CD4-positive, alpha-beta T cell (primary cell): ENCODE measurements at regions not wholly inside any gene's neighbourhood (a gene's known extent, or its start where the extent isn't known, plus 50 kb on each side); places are given as distances from the start of the nearest gene placed in this dataset.

Experiments used
- ATAC-seq: fragments of 200-7000 bp; cut with Tn5 transposase; one replicate; pipeline ENCODE4 v1.10.0; 2022; ENCODE audit warnings: mild to moderate bottlenecking; ENCODE audit not compliant: poor library complexity
- CTCF ChIA-PET: fragments of 350-600 bp; sonication (Branson Sonifier 250); formaldehyde crosslinking; loops from one replicate; lab custom pipeline; 2021; ENCODE audit warnings: antibody characterized with exemption, inconsistent platforms; lab: Charles Lee
- POLR2A ChIA-PET: fragments of 350-600 bp; sonication (Branson Sonifier 250); formaldehyde crosslinking; loops from one replicate; lab custom pipeline; 2021; ENCODE audit warnings: antibody characterized with exemption, inconsistent platforms; lab: Charles Lee
- DNase-seq, 14 experiments: peaks; one replicate each; pipeline ENCODE4 v3.0.0-alpha.2; 2013 to 2020; ENCODE audit warnings: mixed read lengths in 2 of 14
- H3K27ac ChIP-seq, 2 donors: one replicate each; pipeline versions ENCODE4 v1.5.1 to v1.7.0; 2013; ENCODE audit warnings: low read length in 2 of 2, low read depth in 1 of 2, mild to moderate bottlenecking in 1 of 2
- H3K27me3 ChIP-seq, 2 experiments: 1 replicate in 1 of 2; 2 replicates in 1 of 2; pipeline versions ENCODE4 v1.6.1 to v1.7.0; 2013; ENCODE audit warnings: low read length in 2 of 2, control low read depth in 1 of 2, mild to moderate bottlenecking in 1 of 2, moderate library complexity in 1 of 2; ENCODE audit not compliant: insufficient read depth in 2 of 2, control insufficient read depth in 1 of 2
- H3K36me3 ChIP-seq: one replicate; pipeline ENCODE4 v1.6.1; 2013; ENCODE audit warnings: low read length, control low read depth; ENCODE audit not compliant: insufficient read depth
- H3K4me1 ChIP-seq: one replicate; pipeline ENCODE4 v1.6.1; 2013; ENCODE audit warnings: low read length, control low read depth; ENCODE audit not compliant: insufficient read depth
- H3K4me3 ChIP-seq: one replicate; pipeline ENCODE4 v1.5.1; 2013; ENCODE audit warnings: mild to moderate bottlenecking, low read length, moderate library complexity
- H3K9me3 ChIP-seq, 2 experiments: 1 replicate in 1 of 2; 2 replicates in 1 of 2; pipeline versions ENCODE4 v1.6.1 to v1.7.0; 2013; ENCODE audit warnings: low read length in 2 of 2, mild to moderate bottlenecking in 2 of 2, control low read depth in 1 of 2, moderate library complexity in 1 of 2; ENCODE audit not compliant: control insufficient read depth in 1 of 2, insufficient read depth in 1 of 2
- H3K27ac Mint-ChIP-seq: one replicate; pipeline ENCODE4 v1.8.0; 2020; ENCODE audit warnings: mixed read lengths
- H3K27me3 Mint-ChIP-seq: one replicate; pipeline ENCODE4 v1.8.0; 2021; ENCODE audit warnings: mixed read lengths
- H3K36me3 Mint-ChIP-seq: one replicate; pipeline ENCODE4 v1.8.0; 2021; ENCODE audit warnings: low read depth, mixed read lengths
- H3K4me1 Mint-ChIP-seq: one replicate; pipeline ENCODE4 v1.8.0; 2021; ENCODE audit warnings: low read depth, mixed read lengths
- H3K4me3 Mint-ChIP-seq: one replicate; pipeline ENCODE4 v1.8.0; 2020; ENCODE audit warnings: mild to moderate bottlenecking, mixed read lengths
- H3K9me3 Mint-ChIP-seq: one replicate; pipeline ENCODE4 v1.8.0; 2020; ENCODE audit warnings: mixed read lengths
- intact Hi-C, 2 experiments: fragments of 100-400 bp; cut with DNase I in 1 of 2; cut with micrococcal nuclease in 1 of 2; formaldehyde crosslinking; loops; one replicate each; pipeline versions ENCODE4 v1.15.1 to v1.9.0; 2023 to 2025; cut with DNase I, micrococcal nuclease
- TF ChIP-seq, protein P1 (sequence below): fragments of 200-600 bp; IDR thresholded peaks from one replicate; pipeline ENCODE4 v1.8.0; 2022; ENCODE audit warnings: antibody characterized with exemption, mild to moderate bottlenecking

DNA sequence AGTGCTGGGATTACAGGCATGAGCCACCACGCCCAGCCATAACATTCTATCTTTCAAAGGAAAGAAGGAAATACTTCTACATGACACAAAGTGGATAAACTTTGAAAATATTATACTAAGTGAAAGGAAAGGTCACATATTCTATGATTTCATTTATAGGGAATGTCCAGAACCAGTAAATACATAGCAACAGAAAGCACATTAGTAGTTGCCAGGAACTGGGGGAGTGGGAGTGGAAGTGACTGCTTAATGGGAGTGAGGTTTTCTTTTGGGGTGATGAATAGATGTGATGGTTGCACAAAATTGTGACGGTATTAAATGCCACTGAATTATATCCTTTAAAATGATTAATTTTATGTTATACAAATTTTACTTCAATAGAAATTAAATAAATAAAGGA is 95.7 kb upstream of the IL15 start:
- DNase-seq (no peak), ATAC-seq (no peak)
- ChIA-PET CTCF (no interaction called here), POLR2A (no interaction called here)
- Mint-ChIP-seq H3K4me3 (no peak overlapping the region), H3K27ac (no peak overlapping the region), H3K4me1 (no peaks in the 10 kb centered on the region), H3K9me3 (peaks cover 5% of the 10 kb centered on the region), H3K27me3 (no peaks in the 10 kb centered on the region), H3K36me3 (no peaks in the 10 kb centered on the region)
- TF ChIP-seq, protein P1, sequence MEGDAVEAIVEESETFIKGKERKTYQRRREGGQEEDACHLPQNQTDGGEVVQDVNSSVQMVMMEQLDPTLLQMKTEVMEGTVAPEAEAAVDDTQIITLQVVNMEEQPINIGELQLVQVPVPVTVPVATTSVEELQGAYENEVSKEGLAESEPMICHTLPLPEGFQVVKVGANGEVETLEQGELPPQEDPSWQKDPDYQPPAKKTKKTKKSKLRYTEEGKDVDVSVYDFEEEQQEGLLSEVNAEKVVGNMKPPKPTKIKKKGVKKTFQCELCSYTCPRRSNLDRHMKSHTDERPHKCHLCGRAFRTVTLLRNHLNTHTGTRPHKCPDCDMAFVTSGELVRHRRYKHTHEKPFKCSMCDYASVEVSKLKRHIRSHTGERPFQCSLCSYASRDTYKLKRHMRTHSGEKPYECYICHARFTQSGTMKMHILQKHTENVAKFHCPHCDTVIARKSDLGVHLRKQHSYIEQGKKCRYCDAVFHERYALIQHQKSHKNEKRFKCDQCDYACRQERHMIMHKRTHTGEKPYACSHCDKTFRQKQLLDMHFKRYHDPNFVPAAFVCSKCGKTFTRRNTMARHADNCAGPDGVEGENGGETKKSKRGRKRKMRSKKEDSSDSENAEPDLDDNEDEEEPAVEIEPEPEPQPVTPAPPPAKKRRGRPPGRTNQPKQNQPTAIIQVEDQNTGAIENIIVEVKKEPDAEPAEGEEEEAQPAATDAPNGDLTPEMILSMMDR = no peak
- Histone ChIP-seq H3K9me3 (no peaks in the 10 kb centered on the region), H3K27me3 (no peaks in the 10 kb centered on the region), H3K36me3 (no peaks in the 10 kb centered on the region), H3K4me3 (no peak overlapping the region), H3K4me1 (no peaks in the 10 kb centered on the region), H3K27ac (no peak overlapping the region)
- intact Hi-C loops = no loop called here

DNA sequence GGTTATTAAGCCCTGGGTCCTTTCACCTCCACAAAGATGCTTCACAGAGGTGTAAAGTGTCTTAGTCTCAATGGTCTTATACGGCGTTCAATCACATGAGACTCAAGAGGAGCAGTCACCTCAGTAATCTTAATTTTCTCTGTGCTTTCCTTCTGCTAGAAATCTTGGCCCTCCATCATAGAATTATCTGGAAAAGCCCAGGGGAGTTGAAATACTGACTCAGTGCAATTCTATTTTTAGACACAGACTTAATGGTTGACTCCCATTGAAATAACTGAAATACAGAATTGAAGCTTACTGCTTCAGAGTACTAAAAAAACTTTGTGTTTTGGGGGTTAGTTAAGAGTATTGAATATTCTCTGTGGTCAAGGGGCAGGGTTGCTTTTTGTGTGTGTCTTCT is 94.5 kb upstream of the IL15 start:
- Histone ChIP-seq H3K4me3 (no peak overlapping the region), H3K9me3 (no peaks in the 10 kb centered on the region), H3K27me3 (no peaks in the 10 kb centered on the region), H3K27ac (no peak overlapping the region), H3K4me1 (no peaks in the 10 kb centered on the region), H3K36me3 (no peaks in the 10 kb centered on the region)
- ChIA-PET POLR2A (no interaction called here), CTCF (no interaction called here)
- TF ChIP-seq, protein P1 = no peak
- ATAC-seq (no peak), DNase-seq (no peak)
- H3K27me3 Mint-ChIP-seq = no peaks in the 10 kb centered on the region
- H3K4me1 Mint-ChIP-seq = no peaks in the 10 kb centered on the region
- peaks cover 5% of the 10 kb centered on the region for H3K9me3 Mint-ChIP-seq
- H3K4me3 Mint-ChIP-seq = no peak overlapping the region
- no peaks in the 10 kb centered on the region for H3K36me3 Mint-ChIP-seq
- H3K27ac Mint-ChIP-seq = no peak overlapping the region
- intact Hi-C loops = no loop called here

DNA sequence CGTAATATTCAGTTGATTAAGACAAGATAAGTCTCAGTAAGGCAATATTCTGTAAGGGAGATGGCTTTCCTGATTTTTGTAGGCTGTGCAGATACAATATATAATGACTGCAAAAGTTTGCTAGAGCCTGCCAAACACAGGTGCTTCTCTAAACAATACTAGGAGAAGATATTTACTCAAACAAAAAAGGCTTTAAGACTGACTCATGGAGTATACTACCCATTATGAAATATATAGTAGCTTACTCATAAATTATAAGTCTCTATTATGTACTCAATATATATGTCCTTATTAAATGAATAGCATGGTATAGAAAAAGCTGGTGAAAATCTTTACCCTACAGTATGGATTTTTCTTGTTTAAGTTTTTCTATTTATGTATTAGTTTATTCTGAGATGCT is 93.2 kb upstream of the IL15 start:
- Histone ChIP-seq H3K36me3 (no peaks in the 10 kb centered on the region), H3K27me3 (no peaks in the 10 kb centered on the region), H3K4me1 (no peaks in the 10 kb centered on the region), H3K27ac (no peak overlapping the region), H3K4me3 (no peak overlapping the region), H3K9me3 (no peaks in the 10 kb centered on the region)
- no peak overlapping the region for H3K4me3 Mint-ChIP-seq
- POLR2A ChIA-PET = no interaction called here
- H3K27me3 Mint-ChIP-seq = no peaks in the 10 kb centered on the region
- H3K4me1 Mint-ChIP-seq = no peaks in the 10 kb centered on the region
- intact Hi-C loops = no loop called here
- H3K27ac Mint-ChIP-seq = no peak overlapping the region
- TF ChIP-seq, protein P1 = no peak
- no peaks in the 10 kb centered on the region for H3K36me3 Mint-ChIP-seq
- ATAC-seq (no peak), DNase-seq (no peak)
- peaks cover 2% of the 10 kb centered on the region for H3K9me3 Mint-ChIP-seq
- CTCF ChIA-PET = no interaction called here
